Renal pelvis (tissue), 1 donor: ENCODE measurements at regions not wholly inside any gene's neighbourhood (a gene's known extent, or its start where the extent isn't known, plus 50 kb on each side); places are given as distances from the start of the nearest gene placed in this dataset.
A peak's percentile ranks its signal among the peaks of the same experiment; 100 is the strongest.
"Not testable (repeated sequence)": the region's sequence is repeated elsewhere in the genome, so short reads cannot be mapped to it uniquely, and the experiment has no call there.

Experiments used
- DNase-seq: peaks from one replicate; pipeline ENCODE4 v3.0.0-alpha.2; 2013

DNA sequence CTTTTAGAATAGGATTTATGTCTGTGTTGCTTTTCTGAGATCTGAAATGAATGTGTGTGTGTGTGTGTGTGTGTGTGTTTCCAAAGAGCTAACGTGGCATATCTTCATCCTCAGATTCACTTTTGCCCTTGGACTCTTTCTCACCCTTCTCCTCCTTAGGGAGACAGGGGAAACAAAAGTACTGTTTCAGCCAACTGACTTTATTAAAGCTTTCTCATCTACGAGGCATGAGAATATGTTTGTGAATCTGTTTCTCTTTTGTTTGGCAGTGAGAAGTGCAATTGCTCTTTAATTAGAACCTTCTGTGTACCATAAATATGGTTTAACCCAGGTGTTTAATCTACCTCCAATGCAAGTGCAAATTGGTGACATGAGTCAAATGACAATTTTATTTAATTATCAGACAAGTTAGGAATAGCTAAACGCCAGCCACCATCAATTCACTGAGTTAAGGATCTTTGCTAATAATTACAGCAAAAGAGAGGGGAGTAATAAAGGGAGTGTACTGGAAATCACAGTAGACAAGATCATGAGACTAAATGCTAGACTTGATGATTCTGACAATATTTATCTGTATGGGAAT is 186.4 kb upstream of the COL3A1 start:
- no peak for DNase-seq

DNA sequence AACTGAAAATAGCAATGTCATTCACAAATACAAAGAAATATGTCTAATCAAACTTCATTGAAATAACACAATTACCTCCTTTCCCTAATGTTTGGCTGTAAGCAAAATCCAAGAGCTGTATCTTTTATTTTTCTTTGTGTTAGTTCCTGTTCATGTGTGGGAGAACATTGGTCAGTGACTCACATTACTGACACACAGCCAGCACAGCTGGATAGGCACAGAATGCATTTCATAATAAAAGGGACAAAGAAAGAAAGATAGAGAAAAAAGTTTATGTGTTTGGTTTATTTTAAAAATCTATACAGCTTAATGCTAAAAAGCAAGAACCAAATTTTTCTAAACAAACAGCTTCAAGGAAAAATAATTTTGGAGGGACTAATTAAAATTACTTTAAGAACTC is 185.6 kb upstream of the COL3A1 start:
- peak; percentile 47 for DNase-seq

DNA sequence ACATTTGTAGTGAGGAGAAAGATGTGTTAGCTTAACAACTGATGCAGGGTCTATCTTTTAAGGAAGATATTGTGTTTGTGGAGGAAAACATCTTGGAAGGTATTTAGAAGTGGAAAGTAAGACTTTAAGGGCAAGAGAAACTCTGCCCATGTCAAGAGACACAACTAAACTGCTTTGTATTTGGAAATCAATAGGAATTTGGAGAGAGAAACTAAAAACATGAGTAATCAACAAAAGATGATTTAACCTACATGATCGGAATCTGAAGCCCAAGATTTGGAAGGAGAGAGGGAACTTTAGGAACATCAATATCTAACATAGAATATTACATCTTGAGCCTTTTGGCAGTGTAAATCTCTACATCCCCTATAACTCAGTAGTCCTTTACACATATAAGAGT is 184.2 kb upstream of the COL3A1 start:
- DNase-seq, result no peak

DNA sequence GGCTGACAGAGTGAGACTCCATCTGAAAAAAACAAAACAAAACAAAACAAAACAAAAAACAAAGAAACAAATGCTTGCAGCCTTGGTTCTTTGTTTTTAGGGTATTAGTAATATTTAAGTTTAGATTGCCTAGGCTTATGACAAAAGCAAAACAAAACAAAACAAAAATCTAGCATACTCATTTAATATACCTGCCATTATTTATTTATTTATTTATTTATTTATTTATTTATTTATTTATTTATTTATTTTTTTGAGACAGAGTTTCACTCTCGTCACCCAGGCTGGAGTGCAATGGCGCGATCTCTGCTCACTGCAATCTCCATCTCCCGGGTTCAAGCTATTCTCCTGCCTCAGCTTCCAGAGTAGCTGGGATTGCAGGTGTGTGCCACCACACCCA is 179.7 kb upstream of the COL3A1 start:
- not testable (repeated sequence) for DNase-seq

DNA sequence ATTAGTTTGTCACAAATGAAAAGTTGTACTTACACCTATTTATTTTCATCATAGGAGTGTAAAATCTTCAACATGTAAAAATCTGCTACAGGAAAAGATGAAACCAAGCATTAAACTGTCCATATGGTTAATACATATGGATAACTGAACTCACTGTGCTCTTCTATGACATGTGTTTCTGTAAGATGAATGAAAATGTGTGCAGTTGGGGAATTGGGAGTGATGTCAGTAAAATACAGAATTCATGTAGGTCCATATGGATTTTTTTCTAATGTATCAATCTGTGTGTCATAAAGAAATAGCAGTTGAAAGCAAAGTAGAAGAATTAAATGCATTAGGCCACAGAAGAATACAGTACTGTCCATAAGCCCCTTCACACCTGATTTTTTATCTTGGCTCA is 178.4 kb upstream of the COL3A1 start:
- DNase-seq, result no peak

- DNase-seq, result no peak
Observed at GRCh38 chr2:188797371-188797770, 176.8 kb upstream of the COL3A1 start.

DNA sequence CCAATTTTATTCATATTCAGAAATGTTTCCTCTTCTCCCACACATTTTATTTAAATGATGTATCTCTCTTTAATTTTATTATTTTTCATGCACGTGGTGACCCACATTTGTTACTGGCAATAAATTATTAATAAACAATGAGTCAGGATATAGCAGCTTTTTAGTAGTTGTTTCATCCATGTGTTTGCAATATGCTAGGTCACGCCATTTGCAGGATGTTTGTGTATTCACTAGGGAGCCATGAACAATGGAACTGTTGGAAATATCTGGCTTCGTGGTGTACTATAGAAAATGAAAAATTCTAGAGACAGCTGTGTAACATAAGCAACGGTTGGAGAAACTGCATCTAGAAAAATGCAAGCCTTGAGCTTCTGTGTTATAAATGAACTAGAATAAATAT is 176.0 kb upstream of the COL3A1 start:
- peak; percentile 44 for DNase-seq

GRCh38 chr2:188805219-188805618 is 169.0 kb upstream of the COL3A1 start:
- DNase-seq, result no peak

DNA sequence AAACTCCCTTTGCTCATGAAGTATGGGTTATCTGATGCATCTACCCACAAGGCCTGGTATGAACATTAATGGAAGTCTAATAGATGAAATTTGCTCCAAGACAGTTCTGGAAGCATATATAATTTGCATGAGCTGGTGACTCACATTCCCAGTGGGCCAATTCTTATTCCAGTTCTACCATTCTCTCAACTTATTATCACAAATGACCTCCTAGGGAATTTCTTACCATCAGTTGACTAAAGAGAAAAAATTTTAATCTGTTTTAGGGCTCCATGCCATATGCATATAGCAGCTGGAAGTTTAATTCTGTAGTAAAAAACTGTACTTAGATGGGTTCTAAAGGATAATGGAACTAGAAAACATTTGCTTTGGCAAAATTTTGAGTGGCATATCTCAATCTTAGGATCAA is 165.2 kb upstream of the COL3A1 start:
- no peak for DNase-seq

DNA sequence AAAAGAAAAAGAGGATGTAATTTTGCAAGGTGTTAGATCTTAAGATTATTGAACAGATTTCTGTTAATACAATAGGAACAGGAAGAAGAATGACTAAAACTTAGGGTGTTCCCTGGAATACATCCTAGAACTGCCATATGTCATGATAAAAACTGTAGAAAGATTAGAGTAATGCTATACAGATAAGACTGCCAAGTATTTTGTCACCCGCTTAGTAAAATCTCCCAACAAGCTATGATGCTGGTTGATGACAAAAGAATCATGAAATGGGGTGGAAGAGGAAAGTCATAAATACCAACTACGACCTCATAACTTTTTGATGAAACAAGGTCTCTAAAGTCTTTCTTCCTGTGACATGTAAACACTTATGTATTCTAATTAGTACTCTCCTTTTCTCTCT is 163.6 kb upstream of the COL3A1 start:
- no peak for DNase-seq

- no peak for DNase-seq
Observed at GRCh38 chr2:188811522-188811921, 162.7 kb upstream of the COL3A1 start.

DNA sequence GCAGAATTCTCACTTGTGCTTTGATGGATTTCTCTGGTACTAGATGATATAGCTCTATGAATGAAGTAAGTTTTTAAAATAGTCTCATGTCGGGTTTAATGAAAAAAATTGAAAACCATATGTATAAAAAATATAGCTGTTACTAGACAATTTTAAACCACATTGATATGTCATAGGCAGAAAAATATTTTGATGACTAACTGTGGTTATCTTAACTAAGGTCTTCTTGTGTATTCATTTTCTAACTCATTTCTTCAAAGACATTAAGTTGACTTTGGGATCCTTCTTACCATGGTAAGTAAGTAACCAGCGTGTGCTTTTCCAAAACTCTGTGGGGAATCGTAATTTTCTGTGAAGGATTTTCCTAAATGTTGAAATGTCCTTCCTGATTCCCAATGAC is 160.9 kb upstream of the COL3A1 start:
- no peak for DNase-seq

DNA sequence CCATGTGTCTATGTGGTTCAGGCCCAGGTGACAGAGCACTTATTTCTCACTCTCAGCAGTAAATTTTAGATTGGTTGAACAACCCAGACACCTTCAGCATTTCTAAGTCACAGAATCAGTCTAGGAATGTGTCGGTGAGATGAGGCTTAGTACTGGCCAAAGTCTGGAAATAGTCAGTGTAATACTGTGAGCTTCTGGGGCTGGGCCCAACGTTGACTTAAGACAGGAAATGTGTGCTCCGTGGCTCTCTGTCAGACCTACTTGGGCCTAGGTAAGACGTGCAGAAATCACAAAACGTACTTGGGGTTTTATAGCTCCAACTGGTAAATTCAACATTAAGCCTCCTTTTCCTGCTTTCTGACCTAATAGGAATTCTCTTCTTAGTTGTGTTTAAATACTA is 160.3 kb upstream of the COL3A1 start:
- DNase-seq, result no peak

- DNase-seq, result no peak
Observed at GRCh38 chr2:188819011-188819410, 155.2 kb upstream of the COL3A1 start.

DNA sequence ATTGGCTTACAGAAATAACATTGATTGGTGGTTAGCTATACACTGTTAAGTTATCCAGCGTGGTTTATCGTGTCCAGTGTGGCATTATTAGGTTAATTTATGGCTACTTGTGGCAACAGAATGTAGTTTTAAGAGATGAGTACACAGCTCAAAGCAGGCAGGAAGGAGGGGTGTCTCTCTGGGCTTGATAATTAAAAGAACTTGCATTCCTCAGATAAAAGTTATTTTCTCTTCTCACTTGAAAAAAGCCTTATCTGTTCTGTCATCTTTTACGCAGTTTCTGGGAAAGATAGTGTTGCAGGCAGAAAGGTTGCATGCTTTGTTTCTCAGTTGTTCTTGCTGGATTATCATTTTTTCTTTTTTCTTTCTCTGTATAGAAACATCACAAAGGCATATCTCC is 154.4 kb upstream of the COL3A1 start:
- DNase-seq, result no peak

GRCh38 chr2:188820576-188820975 is 153.6 kb upstream of the COL3A1 start:
- DNase-seq, result no peak

- DNase-seq, result no peak
Observed at GRCh38 chr2:188824125-188824524, 150.0 kb upstream of the COL3A1 start.

DNA sequence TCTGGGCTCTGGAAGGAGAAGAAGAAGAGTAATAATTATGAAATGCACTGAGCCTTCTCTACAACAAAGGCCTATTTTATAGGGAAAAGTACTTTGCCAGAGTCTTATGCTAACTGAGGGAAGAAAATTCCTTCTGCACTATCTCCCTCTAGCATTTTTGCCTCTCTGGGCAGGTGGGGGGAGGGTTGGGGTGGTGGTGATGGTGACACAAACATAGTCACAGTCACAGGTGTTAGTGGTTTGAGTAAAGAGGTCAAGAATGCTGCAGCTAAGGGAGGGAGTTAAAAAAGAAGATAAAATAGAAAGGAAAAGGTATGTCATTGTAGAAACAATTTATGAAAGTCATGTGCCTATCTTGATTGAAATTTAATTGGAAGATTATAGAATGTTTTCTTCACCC is 140.8 kb upstream of the COL3A1 start:
- no peak for DNase-seq

DNA sequence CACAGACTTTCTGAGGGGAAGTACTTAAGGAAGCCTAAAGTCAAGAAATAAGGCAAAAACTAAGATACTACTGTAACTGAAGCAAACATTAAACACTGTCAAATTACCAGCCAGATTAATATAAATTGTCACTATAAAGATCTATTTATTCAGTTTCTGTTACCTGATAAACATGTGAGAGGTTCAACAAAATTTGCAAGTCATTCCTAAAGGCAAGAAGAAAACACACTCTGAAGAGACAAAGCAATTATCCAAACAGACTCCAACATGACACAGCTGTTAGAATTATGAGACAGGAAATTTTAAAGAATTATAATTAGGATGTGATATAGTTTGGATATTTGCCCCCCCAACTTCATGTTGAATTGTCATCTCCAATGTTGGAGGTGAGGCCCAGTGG is 140.4 kb upstream of the COL3A1 start:
- no peak for DNase-seq

GRCh38 chr2:188835006-188835405 is 139.2 kb upstream of the COL3A1 start:
- no peak for DNase-seq

- no peak for DNase-seq
Observed at GRCh38 chr2:188835821-188836220, 138.4 kb upstream of the COL3A1 start.

GRCh38 chr2:188845692-188846091 is 128.5 kb upstream of the COL3A1 start:
- no peak for DNase-seq

DNA sequence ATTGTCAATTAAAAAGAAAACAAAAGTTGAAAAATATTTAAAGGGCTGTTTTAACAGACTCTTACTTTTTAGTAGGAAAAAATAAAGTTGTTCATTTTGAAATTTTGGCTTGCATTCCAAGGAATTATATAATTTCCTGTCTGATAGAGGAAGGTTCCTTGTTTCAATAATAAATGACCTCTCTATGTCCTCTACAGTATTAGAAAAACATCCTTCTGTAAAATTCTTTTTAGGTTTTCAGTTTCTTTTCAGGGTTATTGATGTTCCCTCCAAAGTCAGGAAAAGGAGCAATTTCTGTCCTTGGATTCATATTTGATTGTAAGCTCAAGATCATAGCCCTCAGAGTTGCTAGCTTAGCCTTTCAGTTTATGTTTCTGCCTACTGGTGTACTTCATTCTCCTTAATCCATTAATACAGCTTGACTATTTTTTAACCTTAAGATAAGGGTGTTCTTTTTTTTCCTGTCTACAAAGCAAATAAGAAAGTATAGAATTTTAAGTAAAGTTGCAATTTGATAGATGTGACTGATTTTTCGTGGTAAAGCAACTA is 125.2 kb upstream of the COL3A1 start:
- no peak for DNase-seq

- no peak for DNase-seq
Observed at GRCh38 chr2:188850786-188851185, 123.4 kb upstream of the COL3A1 start.

GRCh38 chr2:188851311-188851710 is 122.9 kb upstream of the COL3A1 start:
- no peak for DNase-seq
